ENCODE measurements at regions not wholly inside any gene's neighbourhood (a gene's known extent, or its start where the extent isn't known, plus 50 kb on each side); places are given as distances from the start of the nearest gene placed in this dataset.

DNA sequence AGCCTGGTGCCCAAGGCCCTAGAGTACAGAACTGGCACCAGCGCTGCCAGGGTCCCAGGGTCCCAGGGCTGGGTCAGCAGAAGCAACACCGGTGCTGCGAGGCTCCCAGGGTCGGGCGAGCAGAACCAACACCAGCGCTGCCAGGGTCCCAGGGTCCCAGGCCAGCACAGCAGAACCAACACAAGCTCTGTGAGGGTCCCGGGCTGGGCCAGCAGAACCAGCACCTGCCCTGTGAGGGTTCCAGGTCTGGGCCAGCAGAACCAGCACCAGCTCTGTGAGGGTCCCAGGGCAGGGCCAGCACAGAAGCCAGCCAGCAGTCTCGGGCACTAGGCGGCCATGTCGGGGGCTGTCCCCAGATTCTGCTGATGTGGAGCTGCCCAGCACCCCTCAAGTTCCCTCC is 93.1 kb downstream of the GALR1 start:
- TF ChIP-seq POLR2AphosphoS5 (IDR thresholded peaks at IDR 0.05; ENCODE audit: low read depth, low read length) (no peak), TAF1 (IDR thresholded peaks at IDR 0.05; ENCODE audit: borderline replicate concordance, insufficient read depth, low read length) (no peak)
- TF ChIP-seq, protein P1, sequence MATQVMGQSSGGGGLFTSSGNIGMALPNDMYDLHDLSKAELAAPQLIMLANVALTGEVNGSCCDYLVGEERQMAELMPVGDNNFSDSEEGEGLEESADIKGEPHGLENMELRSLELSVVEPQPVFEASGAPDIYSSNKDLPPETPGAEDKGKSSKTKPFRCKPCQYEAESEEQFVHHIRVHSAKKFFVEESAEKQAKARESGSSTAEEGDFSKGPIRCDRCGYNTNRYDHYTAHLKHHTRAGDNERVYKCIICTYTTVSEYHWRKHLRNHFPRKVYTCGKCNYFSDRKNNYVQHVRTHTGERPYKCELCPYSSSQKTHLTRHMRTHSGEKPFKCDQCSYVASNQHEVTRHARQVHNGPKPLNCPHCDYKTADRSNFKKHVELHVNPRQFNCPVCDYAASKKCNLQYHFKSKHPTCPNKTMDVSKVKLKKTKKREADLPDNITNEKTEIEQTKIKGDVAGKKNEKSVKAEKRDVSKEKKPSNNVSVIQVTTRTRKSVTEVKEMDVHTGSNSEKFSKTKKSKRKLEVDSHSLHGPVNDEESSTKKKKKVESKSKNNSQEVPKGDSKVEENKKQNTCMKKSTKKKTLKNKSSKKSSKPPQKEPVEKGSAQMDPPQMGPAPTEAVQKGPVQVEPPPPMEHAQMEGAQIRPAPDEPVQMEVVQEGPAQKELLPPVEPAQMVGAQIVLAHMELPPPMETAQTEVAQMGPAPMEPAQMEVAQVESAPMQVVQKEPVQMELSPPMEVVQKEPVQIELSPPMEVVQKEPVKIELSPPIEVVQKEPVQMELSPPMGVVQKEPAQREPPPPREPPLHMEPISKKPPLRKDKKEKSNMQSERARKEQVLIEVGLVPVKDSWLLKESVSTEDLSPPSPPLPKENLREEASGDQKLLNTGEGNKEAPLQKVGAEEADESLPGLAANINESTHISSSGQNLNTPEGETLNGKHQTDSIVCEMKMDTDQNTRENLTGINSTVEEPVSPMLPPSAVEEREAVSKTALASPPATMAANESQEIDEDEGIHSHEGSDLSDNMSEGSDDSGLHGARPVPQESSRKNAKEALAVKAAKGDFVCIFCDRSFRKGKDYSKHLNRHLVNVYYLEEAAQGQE (IDR thresholded peaks at IDR 0.05; ENCODE audit: insufficient read depth in 1 of 2, low read depth in 2 of 2, low read length in 2 of 2) = no peak
